ENCODE measurements at regions not wholly inside any gene's neighbourhood (a gene's known extent, or its start where the extent isn't known, plus 50 kb on each side); places are given as distances from the start of the nearest gene placed in this dataset.
"Not testable (repeated sequence)": the region's sequence is repeated elsewhere in the genome, so short reads cannot be mapped to it uniquely, and the experiment has no call there.

DNA sequence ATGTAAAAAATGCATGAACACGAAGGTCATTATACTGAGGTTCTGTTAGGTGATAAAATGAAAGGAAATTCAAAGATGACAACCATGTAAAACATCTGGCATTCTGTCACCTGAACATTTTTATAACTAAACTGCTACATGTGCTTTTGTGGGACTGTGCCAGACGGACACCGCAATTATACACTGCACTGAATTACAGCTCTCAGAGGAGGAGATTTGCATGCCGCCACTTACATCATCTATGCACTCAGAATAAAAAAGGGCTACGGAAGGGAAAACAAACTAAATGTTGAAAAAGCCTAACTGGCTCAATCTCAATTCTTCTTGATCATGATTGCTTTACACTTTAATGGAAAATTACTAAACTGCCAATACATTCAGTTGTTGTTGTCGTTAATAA, 614.0 kb upstream of the EYS start:
- DNase-seq, result no peak

DNA sequence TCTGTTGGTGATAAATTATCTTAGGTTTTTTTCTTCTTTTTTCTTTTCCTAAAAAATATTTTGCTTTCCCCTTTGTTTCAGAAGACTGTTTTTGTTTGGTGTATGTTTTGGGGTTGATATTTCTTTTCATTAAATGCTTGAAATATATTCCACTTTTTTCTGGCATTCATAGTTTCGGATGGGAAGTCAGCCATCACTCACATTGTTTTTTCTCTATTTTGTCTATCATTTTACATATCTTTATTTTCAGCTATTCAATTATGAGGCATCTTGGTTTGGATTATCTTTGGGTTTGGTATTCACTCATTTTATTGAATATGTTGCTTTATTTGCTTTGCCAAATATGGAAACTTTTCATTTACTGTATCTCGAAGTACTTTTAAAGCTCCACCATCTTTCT, 600.5 kb upstream of the EYS start:
- no peak for DNase-seq

DNA sequence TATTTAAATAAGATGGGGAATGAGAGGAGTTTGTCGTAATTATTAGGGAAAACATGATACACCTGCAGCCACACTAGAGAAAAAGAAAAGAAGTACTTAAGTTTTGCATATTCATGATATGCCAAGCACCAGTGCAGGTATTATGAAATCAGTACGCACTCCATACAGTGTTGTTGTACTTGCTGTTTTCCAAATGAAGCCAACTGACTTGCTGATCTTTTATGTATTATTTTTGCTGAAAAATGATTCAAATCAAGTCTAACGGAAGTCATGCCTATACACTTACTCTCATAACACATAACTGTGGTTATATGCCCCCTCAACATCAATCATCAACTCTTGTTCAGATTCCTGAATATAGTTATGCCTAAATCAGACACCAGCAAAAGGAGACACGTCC, 584.9 kb upstream of the EYS start:
- no peak for DNase-seq

GRCh38 chr6:66289889-66290288, 582.9 kb upstream of the EYS start:
- no peak for DNase-seq

- DNase-seq, result no peak
These were observed 571.1 kb upstream of the EYS start for GRCh38 chr6:66278115-66278514.

DNA sequence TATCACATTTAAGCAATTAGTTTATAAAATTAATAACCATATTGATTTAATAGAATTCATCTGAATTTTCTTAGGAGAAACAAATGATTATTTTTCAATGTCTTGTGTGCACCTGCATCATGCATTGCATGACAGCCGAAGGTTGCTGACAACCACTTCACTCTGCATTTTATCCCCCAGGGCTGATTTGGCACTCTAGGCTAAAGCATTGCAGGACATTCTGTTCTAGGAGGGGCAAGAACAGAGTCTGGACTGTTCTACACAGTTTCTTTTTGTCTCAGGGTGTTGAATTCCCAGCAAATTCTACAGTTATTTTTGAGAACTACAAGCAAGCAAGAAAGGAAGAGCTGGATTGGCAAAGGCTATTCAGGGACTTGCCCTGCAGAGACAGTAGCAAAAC, 570.4 kb upstream of the EYS start:
- DNase-seq, result no peak

- no peak for DNase-seq
These were observed 558.7 kb upstream of the EYS start for GRCh38 chr6:66265737-66266136.

- no peak for DNase-seq
These were observed 557.4 kb upstream of the EYS start for GRCh38 chr6:66264376-66264775.

GRCh38 chr6:66258731-66259487, 551.9 kb upstream of the EYS start:
- DNase-seq, result not testable (repeated sequence)

- no peak for DNase-seq
These were observed 538.2 kb upstream of the EYS start for GRCh38 chr6:66245231-66245630.

DNA sequence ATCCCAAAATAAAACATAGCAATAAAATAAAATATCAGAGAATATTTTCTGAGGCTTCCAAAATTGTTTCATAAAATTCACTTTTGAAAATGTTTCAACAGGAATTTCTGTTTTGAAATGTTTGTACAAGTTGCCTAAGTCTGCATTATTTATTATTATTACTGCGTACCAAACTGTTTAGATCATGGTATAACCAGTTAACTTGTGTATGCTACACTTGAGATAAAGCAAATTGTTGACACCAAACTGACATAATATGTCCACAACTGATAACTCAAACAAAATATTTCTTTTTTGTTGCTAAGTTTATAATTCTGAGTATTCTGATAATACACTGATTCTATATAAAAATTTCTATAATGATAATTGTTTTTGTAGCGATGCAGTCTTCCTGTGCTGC, 531.8 kb upstream of the EYS start:
- no peak for DNase-seq

GRCh38 chr6:66232890-66233289, 525.9 kb upstream of the EYS start:
- no peak for DNase-seq

DNA sequence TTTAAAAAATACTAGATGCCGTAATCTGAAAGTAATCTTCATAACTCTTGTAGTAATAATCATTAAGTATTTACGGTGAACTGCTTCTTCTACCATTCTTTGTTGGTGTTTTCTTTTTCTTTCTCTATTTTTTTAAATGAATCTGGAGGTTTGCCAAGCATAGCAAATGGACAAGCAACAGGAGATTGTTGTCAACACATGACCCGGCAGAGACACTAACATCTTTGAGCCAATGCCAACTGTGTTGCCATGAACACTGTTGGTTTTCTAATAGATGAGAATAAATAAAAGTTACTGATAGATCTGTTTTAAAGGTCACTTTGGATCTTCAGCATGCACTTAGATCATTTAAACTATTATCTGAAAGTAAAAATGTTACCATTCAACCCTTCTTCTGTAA, 523.6 kb upstream of the EYS start:
- DNase-seq, result no peak

DNA sequence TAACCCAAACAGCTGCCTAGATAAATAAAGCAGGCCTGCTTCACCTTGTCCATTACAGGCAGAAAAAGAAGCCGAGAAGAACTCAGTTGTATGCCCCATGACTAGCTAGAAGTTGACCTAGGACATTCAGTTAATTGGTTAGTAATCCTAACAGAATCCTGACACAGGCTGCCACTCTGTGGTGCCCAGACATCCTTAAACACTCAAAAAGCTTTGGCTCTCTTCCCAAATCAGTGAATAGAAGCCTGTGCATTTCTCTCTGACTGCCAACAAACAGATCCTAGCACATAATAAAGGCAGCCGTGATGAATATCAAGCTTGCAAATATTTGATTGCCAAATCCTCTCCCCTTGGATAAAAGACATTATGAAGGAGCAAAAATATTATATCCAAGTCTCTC, 519.1 kb upstream of the EYS start:
- no peak for DNase-seq

DNA sequence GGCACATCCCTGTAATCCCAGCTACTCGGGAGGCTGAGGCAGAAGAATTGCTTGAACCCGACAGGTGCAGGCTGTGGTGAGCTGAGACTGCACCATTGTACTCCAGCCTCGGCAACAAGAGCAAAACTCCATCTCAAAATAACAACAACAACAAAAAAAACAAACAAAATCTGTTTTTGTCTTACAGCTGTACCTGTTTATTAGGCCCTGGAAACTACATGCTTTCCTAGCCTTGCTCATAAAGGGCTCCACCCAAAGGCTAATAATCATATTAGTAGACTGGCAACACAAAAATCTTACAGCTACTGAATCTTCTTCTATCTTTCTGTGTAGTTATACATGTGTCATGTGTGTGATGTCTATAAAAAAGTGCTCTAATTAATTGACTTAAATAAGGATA, 503.9 kb upstream of the EYS start:
- no peak for DNase-seq

DNA sequence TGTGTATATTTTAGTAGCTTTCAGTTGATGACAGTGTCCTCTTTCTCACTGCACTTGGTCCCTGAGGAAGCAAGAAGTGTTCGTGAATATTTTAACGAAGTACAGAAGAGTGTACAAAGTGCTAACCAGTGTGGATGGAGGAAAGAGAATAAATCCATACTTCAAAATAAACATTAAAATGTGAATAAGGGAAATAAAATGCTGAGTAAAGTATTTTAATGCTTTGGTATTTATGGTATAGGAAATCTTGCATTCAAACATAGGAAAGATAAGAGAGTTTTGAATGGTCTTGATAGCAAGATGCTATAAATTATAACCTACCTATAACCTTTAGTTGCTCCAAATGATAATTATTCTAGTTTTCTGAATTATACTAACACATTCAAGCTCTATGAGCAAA, 493.4 kb upstream of the EYS start:
- no peak for DNase-seq

GRCh38 chr6:66199171-66199570, 492.1 kb upstream of the EYS start:
- no peak for DNase-seq

DNA sequence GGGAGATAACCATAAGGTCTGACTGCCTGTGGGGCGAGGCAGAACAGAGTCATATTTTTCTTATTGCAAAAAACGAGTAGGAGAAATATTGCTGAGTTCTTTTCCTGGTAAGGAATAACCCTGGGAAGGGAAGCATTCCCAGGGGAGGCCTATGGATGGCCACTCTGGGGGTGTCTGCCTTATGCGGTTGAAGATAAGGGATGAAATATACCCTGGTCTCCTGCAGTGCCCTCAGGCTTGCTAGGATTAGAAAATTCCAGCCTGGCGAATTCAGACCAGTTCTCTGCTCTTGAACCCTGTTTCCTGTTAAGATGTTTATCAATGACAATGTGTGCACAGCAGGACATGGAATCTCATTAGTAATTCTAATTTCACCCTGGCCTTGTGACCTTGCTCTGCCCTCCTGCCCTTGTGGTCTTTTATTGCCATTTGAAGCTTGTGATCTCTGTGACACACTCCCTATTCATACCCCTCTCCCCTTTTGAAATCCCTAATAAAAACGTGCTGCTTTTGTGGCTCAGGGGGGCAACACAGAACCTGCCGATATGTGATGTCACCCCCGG, 491.1 kb upstream of the EYS start:
- DNase-seq, result no peak

- DNase-seq, result no peak
These were observed 483.8 kb upstream of the EYS start for GRCh38 chr6:66190858-66191257.

GRCh38 chr6:66189915-66190314, 482.9 kb upstream of the EYS start:
- no peak for DNase-seq

- DNase-seq, result no peak
These were observed 479.7 kb upstream of the EYS start for GRCh38 chr6:66186756-66187155.

DNA sequence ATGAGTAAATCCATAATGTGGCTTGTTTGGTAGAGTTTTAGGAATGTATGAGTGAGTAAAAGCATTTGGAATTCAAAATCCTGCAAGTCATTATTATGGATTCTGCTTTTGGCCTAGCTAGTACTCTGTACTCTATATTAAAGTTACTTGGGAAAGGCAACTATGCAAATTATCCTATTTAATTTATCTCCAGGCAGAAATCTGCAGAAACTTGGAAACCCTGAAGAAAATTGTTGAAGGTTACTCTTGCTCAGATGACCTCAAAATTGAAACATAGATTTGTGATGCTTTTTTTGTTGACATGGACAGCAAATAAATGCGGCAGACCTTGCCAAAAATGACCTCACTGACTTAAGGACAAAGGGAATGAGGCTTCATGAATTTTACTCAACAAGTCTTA, 477.1 kb upstream of the EYS start:
- no peak for DNase-seq

DNA sequence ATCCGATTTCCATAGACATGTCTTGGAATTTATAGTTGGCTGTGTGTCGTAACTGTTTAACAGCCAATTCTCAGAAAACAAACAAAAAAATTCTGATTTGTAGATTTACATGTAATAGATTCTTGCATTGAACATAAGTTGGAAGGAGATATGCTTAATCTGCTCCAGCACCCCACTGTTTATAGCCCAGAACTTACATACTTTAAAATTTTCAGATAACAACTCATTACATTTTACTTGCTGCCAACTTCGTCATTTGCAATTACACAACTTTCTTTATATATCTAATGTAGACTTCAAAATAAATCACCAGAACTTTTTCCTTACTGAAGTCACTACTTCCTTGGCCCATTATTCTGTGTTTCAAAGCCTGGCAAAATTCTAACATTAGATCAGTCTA, 472.3 kb upstream of the EYS start:
- DNase-seq, result no peak

- no peak for DNase-seq
These were observed 466.6 kb upstream of the EYS start for GRCh38 chr6:66173587-66173986.

- DNase-seq, result not testable (repeated sequence)
These were observed 459.7 kb upstream of the EYS start for GRCh38 chr6:66166713-66167112.
